Motor neuron (in vitro differentiated cells): ENCODE measurements at regions not wholly inside any gene's neighbourhood (a gene's known extent, or its start where the extent isn't known, plus 50 kb on each side); places are given as distances from the start of the nearest gene placed in this dataset.
"Not testable (repeated sequence)": the region's sequence is repeated elsewhere in the genome, so short reads cannot be mapped to it uniquely, and the experiment has no call there.

Experiments
- ATAC-seq, 8 experiments: fragments of 200-7000 bp; cut with Tn5 transposase; replicated peaks in 6 of 8; 2 replicates each; pipeline ENCODE4 v1.8.0; 2021; ENCODE audit warnings: mild to moderate bottlenecking in 8 of 8, moderate library complexity in 8 of 8
- H3K27ac ChIP-seq, 2 donors: fragments of 250-450 bp; sonication (Bioruptor Pico); 2 replicates each; pipeline ENCODE4 v1.9.0; 2021; ENCODE audit warnings: antibody characterized with exemption in 2 of 2, mild to moderate bottlenecking in 2 of 2, moderate library complexity in 1 of 2
- H3K4me1 ChIP-seq, 2 donors: fragments of 250-450 bp; sonication (Bioruptor Pico); replicated peaks in 1 of 2; 2 replicates each; pipeline ENCODE4 v1.6.1; 2021; ENCODE audit warnings: antibody characterized with exemption in 2 of 2, mild to moderate bottlenecking in 2 of 2, moderate library complexity in 1 of 2
- H3K4me3 ChIP-seq, 5 donors: fragments of 250-450 bp; sonication (Bioruptor Pico); 2 replicates each; pipeline ENCODE4 v1.9.0; 2021; ENCODE audit warnings: antibody characterized with exemption in 5 of 5, mild to moderate bottlenecking in 5 of 5, moderate library complexity in 4 of 5
- WGBS, 10 experiments: fragments of 450-650 bp; shearing (Covaris generic); methylation state at CpG; one replicate each; pipeline ENCODE4 v1.0.0; 2022; 5-methylcytosine and 5-hydroxymethylcytosine counted together
- in situ Hi-C, 9 experiments: fragments of 400-800 bp; cut with MboI; loops; one replicate each; pipeline ENCODE4 v1.15.0; 2021; ENCODE audit warnings: low sequenced_read_pairs in 9 of 9, low pct_unique_long_range_greater_than_20kb in 2 of 9; ENCODE audit not compliant: unreplicated experiment in 9 of 9

- WGBS, 10 experiments, result no CpG with 5 or more reads among the region's 25 CpGs
- H3K4me3 ChIP-seq, H3K4me1 ChIP-seq, in situ Hi-C loops, ATAC-seq, H3K27ac ChIP-seq: not testable (repeated sequence)
These were observed 277.2 kb upstream of the PLGLB2 start for GRCh38 chr2:87470381-87471380.

- no CpG with 5 or more reads among the region's 3 CpGs for WGBS, 10 experiments
- H3K4me3 ChIP-seq, ATAC-seq, H3K4me1 ChIP-seq, H3K27ac ChIP-seq, in situ Hi-C loops: not testable (repeated sequence)
These were observed 276.4 kb upstream of the PLGLB2 start for GRCh38 chr2:87471478-87471877.

GRCh38 chr2:87476223-87476872 is 271.5 kb upstream of the PLGLB2 start:
- in situ Hi-C loops, H3K4me3 ChIP-seq, H3K27ac ChIP-seq, H3K4me1 ChIP-seq: not testable (repeated sequence)
- peak; percentile 11 to 90 (median 65) for ATAC-seq
- 100% methylated on average over 1 of the region's 5 CpGs; no CpG with 5 or more reads in 9 of the 10 experiments for WGBS, 10 experiments

- H3K27ac ChIP-seq, ATAC-seq, H3K4me1 ChIP-seq, in situ Hi-C loops, H3K4me3 ChIP-seq: not testable (repeated sequence)
- WGBS, 10 experiments, result 59% methylated on average over 3 of the region's 5 CpGs; no CpG with 5 or more reads in 9 of the 10 experiments
These were observed 271.0 kb upstream of the PLGLB2 start for GRCh38 chr2:87476936-87477335.

- in situ Hi-C loops, H3K4me1 ChIP-seq, H3K4me3 ChIP-seq, H3K27ac ChIP-seq: not testable (repeated sequence)
- WGBS, 10 experiments, result 100% methylated on average over 1 of the region's 12 CpGs; no CpG with 5 or more reads in 9 of the 10 experiments
- peak in 2 of 8 experiments; percentile 4 to 9 for ATAC-seq
These were observed 270.0 kb upstream of the PLGLB2 start for GRCh38 chr2:87477669-87478428.

- in situ Hi-C loops, H3K4me3 ChIP-seq, H3K4me1 ChIP-seq, ATAC-seq, H3K27ac ChIP-seq: not testable (repeated sequence)
- WGBS, 10 experiments, result no CpG with 5 or more reads among the region's 4 CpGs
These were observed 269.0 kb upstream of the PLGLB2 start for GRCh38 chr2:87478911-87479310.

- H3K4me3 ChIP-seq, H3K27ac ChIP-seq, H3K4me1 ChIP-seq, in situ Hi-C loops: not testable (repeated sequence)
- no CpG with 5 or more reads among the region's 7 CpGs for WGBS, 10 experiments
- peak in 3 of 8 experiments; percentile 1 to 12 (median 5) for ATAC-seq
These were observed 264.7 kb upstream of the PLGLB2 start for GRCh38 chr2:87483093-87483680.

- in situ Hi-C loops, H3K4me1 ChIP-seq, H3K27ac ChIP-seq, ATAC-seq, H3K4me3 ChIP-seq: not testable (repeated sequence)
- WGBS, 10 experiments, result no CpG with 5 or more reads among the region's 2 CpGs
These were observed 263.5 kb upstream of the PLGLB2 start for GRCh38 chr2:87484363-87484762.

- peak; percentile 39 to 69 (median 54) for ATAC-seq
- WGBS, 10 experiments, result no CpG with 5 or more reads among the region's 8 CpGs
- H3K4me1 ChIP-seq, H3K4me3 ChIP-seq, H3K27ac ChIP-seq, in situ Hi-C loops: not testable (repeated sequence)
These were observed 262.4 kb upstream of the PLGLB2 start for GRCh38 chr2:87485455-87485854.

GRCh38 chr2:87485884-87486283 is 262.0 kb upstream of the PLGLB2 start:
- in situ Hi-C loops, H3K4me1 ChIP-seq, H3K4me3 ChIP-seq, H3K27ac ChIP-seq: not testable (repeated sequence)
- ATAC-seq, result peak; percentile 66 to 96 (median 94)
- no CpG with 5 or more reads among the region's 10 CpGs for WGBS, 10 experiments

- ATAC-seq, result peak in 6 of 8 experiments; percentile 1 to 31 (median 16)
- H3K27ac ChIP-seq, in situ Hi-C loops, H3K4me1 ChIP-seq, H3K4me3 ChIP-seq: not testable (repeated sequence)
- 75% methylated on average over 4 of the region's 9 CpGs; no CpG with 5 or more reads in 9 of the 10 experiments for WGBS, 10 experiments
These were observed 261.5 kb upstream of the PLGLB2 start for GRCh38 chr2:87486413-87486812.

GRCh38 chr2:87488021-87488420 is 259.9 kb upstream of the PLGLB2 start:
- H3K4me1 ChIP-seq, H3K27ac ChIP-seq, H3K4me3 ChIP-seq, in situ Hi-C loops, ATAC-seq: not testable (repeated sequence)
- WGBS, 10 experiments, result 67% methylated on average over 1 of the region's 1 CpG; no CpG with 5 or more reads in 9 of the 10 experiments
